ENCODE measurements at regions not wholly inside any gene's neighbourhood (a gene's known extent, or its start where the extent isn't known, plus 50 kb on each side); places are given as distances from the start of the nearest gene placed in this dataset.

DNA sequence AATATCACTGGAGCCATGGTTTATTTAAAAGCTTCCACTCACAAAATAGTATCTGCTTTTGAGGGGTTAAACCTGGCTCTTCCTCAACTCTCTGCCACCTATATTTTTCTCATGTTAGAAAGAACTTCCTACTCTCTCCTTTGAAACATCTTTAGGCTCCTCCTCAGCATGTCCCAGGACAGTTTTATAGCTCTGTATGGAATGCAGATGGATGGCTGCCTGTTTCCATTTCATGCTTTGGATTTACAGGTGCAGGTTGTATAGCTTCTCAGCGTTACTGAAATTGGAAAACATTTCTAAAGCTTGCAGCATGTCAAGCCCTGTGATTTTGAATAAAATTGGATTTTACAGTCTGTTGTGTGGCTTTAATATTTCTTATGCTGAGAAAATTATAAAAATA, 314.0 kb downstream of the NDFIP2 start:
- H3K4me1 ChIP-seq (ENCODE audit: low read depth, poor library complexity, severe bottlenecking): no peaks in the 10 kb centered on the region

DNA sequence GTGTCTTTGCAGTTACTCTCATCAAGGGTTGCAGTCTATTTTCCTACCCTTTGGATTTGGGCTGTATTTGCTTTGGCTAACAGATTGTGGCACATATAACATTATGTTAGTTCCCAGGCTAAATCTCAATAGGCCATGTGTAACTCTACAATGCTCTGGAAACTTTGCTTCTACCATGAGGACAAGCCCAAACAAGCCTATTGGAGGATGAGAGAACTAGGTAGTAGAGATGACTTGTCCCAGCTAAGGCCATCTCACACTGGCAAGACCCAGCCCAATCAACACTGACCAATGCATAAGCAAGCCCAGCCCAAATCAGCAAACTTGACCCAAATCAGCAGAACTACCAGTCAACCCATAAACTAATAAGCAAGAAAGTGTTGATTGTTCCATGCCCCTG, 311.8 kb downstream of the NDFIP2 start:
- no peaks in the 10 kb centered on the region for H3K27me3 ChIP-seq (ENCODE audit: insufficient read depth, low read depth)

More for the DNA sequence above, 314.0 kb downstream of the NDFIP2 start:
- no peaks in the 10 kb centered on the region for H3K36me3 ChIP-seq (ENCODE audit: insufficient read depth)
- TF ChIP-seq, protein P1, sequence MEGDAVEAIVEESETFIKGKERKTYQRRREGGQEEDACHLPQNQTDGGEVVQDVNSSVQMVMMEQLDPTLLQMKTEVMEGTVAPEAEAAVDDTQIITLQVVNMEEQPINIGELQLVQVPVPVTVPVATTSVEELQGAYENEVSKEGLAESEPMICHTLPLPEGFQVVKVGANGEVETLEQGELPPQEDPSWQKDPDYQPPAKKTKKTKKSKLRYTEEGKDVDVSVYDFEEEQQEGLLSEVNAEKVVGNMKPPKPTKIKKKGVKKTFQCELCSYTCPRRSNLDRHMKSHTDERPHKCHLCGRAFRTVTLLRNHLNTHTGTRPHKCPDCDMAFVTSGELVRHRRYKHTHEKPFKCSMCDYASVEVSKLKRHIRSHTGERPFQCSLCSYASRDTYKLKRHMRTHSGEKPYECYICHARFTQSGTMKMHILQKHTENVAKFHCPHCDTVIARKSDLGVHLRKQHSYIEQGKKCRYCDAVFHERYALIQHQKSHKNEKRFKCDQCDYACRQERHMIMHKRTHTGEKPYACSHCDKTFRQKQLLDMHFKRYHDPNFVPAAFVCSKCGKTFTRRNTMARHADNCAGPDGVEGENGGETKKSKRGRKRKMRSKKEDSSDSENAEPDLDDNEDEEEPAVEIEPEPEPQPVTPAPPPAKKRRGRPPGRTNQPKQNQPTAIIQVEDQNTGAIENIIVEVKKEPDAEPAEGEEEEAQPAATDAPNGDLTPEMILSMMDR (conservative IDR thresholded peaks at IDR 0.05; ENCODE audit: low read depth, low read length): no peak
- no peak overlapping the region for H3K4me3 ChIP-seq (IDR thresholded peaks at IDR 0.05; ENCODE audit: insufficient read depth, low read depth, low read length)
- H2AFZ ChIP-seq (ENCODE audit: low read depth): no peak overlapping the region
- no peaks in the 10 kb centered on the region for H3K79me2 ChIP-seq (ENCODE audit: insufficient read depth, low read depth)
- H3K4me2 ChIP-seq: no peak overlapping the region
- H3K9ac ChIP-seq: no peak overlapping the region
- H3K27me3 ChIP-seq (ENCODE audit: insufficient read depth, low read depth): no peaks in the 10 kb centered on the region
- H3K27ac ChIP-seq: no peak overlapping the region
- no peaks in the 10 kb centered on the region for H4K20me1 ChIP-seq (ENCODE audit: insufficient read depth)

DNA sequence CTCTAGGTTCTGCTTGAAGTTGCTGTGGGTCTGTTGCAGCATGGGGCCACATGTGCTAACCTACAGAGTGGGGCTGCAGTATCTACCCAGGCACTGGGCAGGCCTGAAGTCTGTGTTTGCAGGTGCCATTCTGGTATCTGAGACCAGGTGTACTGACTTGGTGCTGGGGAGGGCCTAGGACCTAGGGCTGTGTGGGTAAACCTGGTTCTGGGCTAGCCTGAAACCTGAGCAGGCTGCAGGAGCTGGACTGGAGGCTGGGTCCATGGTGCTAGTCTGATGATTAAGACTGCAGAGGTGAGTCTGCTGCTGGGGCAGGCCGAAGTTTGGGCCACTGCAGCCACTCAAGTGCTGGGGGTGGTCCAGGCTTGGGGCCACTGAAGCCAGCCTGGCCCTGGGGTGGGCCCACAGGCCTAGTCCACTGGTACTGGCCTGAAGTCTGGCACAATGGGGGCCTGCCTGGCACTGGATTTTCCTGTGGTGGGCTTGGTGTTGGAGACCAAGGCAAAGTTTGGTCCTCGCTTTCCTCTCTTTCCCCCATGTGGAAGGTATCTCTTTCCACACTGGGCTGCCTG, 310.6 kb downstream of the NDFIP2 start:
- no peak overlapping the region for H2AFZ ChIP-seq (ENCODE audit: low read depth)
- TF ChIP-seq, protein P1 (conservative IDR thresholded peaks at IDR 0.05; ENCODE audit: low read depth, low read length): no peak
- H3K4me1 ChIP-seq (ENCODE audit: low read depth, poor library complexity, severe bottlenecking): no peaks in the 10 kb centered on the region
- no peak overlapping the region for H3K4me3 ChIP-seq (IDR thresholded peaks at IDR 0.05; ENCODE audit: insufficient read depth, low read depth, low read length)
- H3K9ac ChIP-seq: no peak overlapping the region
- H3K4me2 ChIP-seq: no peak overlapping the region
- H3K27ac ChIP-seq: no peak overlapping the region
- no peaks in the 10 kb centered on the region for H3K27me3 ChIP-seq (ENCODE audit: insufficient read depth, low read depth)
- H4K20me1 ChIP-seq (ENCODE audit: insufficient read depth): no peaks in the 10 kb centered on the region
- H3K36me3 ChIP-seq (ENCODE audit: insufficient read depth): no peaks in the 10 kb centered on the region
- H3K79me2 ChIP-seq (ENCODE audit: insufficient read depth, low read depth): no peaks in the 10 kb centered on the region

More for the DNA sequence above, 311.8 kb downstream of the NDFIP2 start:
- no peaks in the 10 kb centered on the region for H3K79me2 ChIP-seq (ENCODE audit: insufficient read depth, low read depth)
- H3K27ac ChIP-seq: no peak overlapping the region
- no peak overlapping the region for H3K4me2 ChIP-seq
- H3K4me3 ChIP-seq (IDR thresholded peaks at IDR 0.05; ENCODE audit: insufficient read depth, low read depth, low read length): no peak overlapping the region
- no peaks in the 10 kb centered on the region for H3K36me3 ChIP-seq (ENCODE audit: insufficient read depth)
- no peaks in the 10 kb centered on the region for H3K4me1 ChIP-seq (ENCODE audit: low read depth, poor library complexity, severe bottlenecking)
- H4K20me1 ChIP-seq (ENCODE audit: insufficient read depth): no peaks in the 10 kb centered on the region
- H3K9ac ChIP-seq: no peak overlapping the region
- no peak overlapping the region for H2AFZ ChIP-seq (ENCODE audit: low read depth)
- TF ChIP-seq, protein P1 (conservative IDR thresholded peaks at IDR 0.05; ENCODE audit: low read depth, low read length): no peak

DNA sequence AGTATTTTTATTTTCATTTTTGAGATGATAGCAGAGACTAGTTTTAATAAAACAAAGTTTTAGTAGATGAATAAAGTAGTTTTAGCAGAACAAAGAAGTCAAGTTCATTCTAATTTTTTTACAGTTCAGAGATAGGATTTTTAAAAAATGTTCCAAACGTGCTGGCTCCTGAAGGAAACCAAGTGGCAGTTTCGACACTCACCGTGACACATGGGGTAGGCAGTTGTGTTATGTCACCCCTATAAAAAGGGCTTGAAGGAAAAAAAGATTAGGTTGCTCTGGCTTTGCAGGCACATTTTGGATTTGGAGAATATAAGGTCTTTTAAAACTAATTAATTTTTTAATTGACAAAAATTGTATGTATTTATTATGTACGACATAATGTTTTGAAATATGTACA, 305.2 kb downstream of the NDFIP2 start:
- Histone ChIP-seq H3K4me2 (no peak overlapping the region), H2AFZ (ENCODE audit: low read depth) (no peak overlapping the region), H3K79me2 (ENCODE audit: insufficient read depth, low read depth) (no peaks in the 10 kb centered on the region), H3K36me3 (ENCODE audit: insufficient read depth) (no peaks in the 10 kb centered on the region), H4K20me1 (ENCODE audit: insufficient read depth) (no peaks in the 10 kb centered on the region), H3K4me1 (ENCODE audit: low read depth, poor library complexity, severe bottlenecking) (no peaks in the 10 kb centered on the region), H3K4me3 (IDR thresholded peaks at IDR 0.05; ENCODE audit: insufficient read depth, low read depth, low read length) (no peak overlapping the region), H3K9ac (no peak overlapping the region), H3K27me3 (ENCODE audit: insufficient read depth, low read depth) (no peaks in the 10 kb centered on the region), H3K27ac (no peak overlapping the region)
- TF ChIP-seq, protein P1 (conservative IDR thresholded peaks at IDR 0.05; ENCODE audit: low read depth, low read length): no peak
